Upper lobe of left lung (tissue), 4 donors: ENCODE measurements at regions not wholly inside any gene's neighbourhood (a gene's known extent, or its start where the extent isn't known, plus 50 kb on each side); places are given as distances from the start of the nearest gene placed in this dataset.
"Not testable (repeated sequence)": the region's sequence is repeated elsewhere in the genome, so short reads cannot be mapped to it uniquely, and the experiment has no call there.

Experiments used
- CTCF ChIP-seq, 6 experiments: fragments of 450-650 bp in 4 of 6; fragments of 200-600 bp in 2 of 6; sonication (generic) in 2 of 6; IDR thresholded peaks; one replicate each; pipeline ENCODE4 v1.5.1; 2016 to 2019; ENCODE audit warnings: antibody characterized with exemption in 6 of 6
- EP300 ChIP-seq, 4 donors: sonication (generic); formaldehyde crosslinking; IDR thresholded peaks; one replicate each; pipeline ENCODE4 v1.5.1; 2017; ENCODE audit warnings: antibody characterized with exemption in 4 of 4, control low read depth in 2 of 4
- POLR2A ChIP-seq, 4 donors: fragments of 450-650 bp; IDR thresholded peaks; one replicate each; pipeline ENCODE4 v1.5.1; 2016 to 2017; ENCODE audit warnings: antibody characterized with exemption in 4 of 4, mild to moderate bottlenecking in 2 of 4
- POLR2AphosphoS5 ChIP-seq, 2 donors: sonication (generic); formaldehyde crosslinking; IDR thresholded peaks; one replicate each; pipeline ENCODE4 v1.5.1; 2017; ENCODE audit warnings: antibody characterized with exemption in 2 of 2

DNA sequence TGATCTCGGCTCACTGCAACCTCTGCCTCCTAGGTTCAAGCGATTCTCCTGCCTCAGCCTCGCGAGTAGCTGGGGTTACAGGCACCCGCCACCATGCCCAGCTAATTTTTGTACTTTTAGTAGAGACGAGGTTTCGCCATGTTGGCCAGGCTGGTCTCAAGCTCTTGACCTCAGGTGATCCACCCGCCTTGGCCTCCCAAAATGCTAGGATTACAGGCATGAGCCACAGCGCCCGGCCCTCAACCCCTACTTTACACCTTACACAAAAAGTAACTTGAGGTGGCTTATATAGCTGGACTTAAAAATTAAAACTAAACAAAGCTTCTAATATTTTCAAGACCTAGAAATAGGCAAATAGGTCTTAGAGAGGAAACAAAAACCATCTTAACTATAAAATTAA, 524.0 kb upstream of the FAM174A start:
- TF ChIP-seq CTCF, POLR2A, POLR2AphosphoS5, EP300 (IDR thresholded peaks at IDR 0.05): not testable (repeated sequence)
